ENCODE measurements at regions not wholly inside any gene's neighbourhood (a gene's known extent, or its start where the extent isn't known, plus 50 kb on each side); places are given as distances from the start of the nearest gene placed in this dataset.

DNA sequence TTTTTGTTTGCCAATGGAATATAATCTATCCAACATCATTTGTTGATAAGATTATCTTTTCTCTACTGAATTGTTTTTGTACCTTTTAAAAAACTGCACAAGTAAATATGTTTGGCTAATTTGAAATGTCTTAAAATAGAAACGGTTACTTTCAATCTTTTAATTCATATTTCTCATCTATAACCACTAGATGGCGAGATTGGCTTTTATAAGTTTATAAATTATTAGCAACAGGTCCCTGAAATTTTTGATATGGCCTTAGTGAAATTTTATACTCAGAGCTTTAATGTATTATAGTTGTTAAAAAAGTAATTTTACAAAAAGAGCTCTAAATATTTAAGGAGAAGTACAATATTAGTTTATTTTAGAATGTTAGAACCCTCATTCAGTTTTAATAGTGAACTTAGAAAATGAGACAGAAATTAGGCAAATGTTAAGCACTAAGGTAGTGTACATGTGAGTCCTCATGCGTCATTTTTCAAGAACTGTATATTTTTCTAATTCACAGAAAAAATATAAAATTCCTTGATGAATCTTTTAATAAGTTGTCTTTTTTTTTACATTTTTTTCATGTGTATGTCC, 592.5 kb downstream of the ARL4A start:
- H3K9me3 ChIP-seq (ENCODE audit: low read depth), result no peaks in the 10 kb centered on the region
- H3K9ac ChIP-seq, result no peak overlapping the region
- H4K20me1 ChIP-seq (ENCODE audit: insufficient read depth), result no peaks in the 10 kb centered on the region
- H3K27me3 ChIP-seq (replicated peaks; ENCODE audit: insufficient read depth), result no peaks in the 10 kb centered on the region
- DNase-seq, result peak; percentile 67
- peak overlapping the region; percentile 64 for H2AFZ ChIP-seq
- no peaks in the 10 kb centered on the region for H3K36me3 ChIP-seq (ENCODE audit: low read depth)
- H3K27ac ChIP-seq, result no peak overlapping the region
- H3K4me2 ChIP-seq (ENCODE audit: unreplicated experiment), result no peak overlapping the region
- in situ Hi-C loops (cut with MboI), result loop anchor here (10.0 to 25.0 kb wide), 3 partner anchors 432 to 1395 kb away; no protein-coding TSS in a partner anchor
- TF ChIP-seq EZH2 (IDR thresholded peaks at IDR 0.05; ENCODE audit: insufficient read depth, poor library complexity, severe bottlenecking) (no peak), EZH2phosphoT487 (IDR thresholded peaks at IDR 0.05; ENCODE audit: insufficient read depth, low read depth) (no peak)
- WGBS, 2 experiments (ENCODE audit: low coverage in 1 of 2, low lambda C conversion rate in 2 of 2, missing lambda C conversion rate in 2 of 2), result 32 to 35% methylated on average over 3 of the region's 3 CpGs
- H3K4me1 ChIP-seq (ENCODE audit: insufficient read depth), result no peaks in the 10 kb centered on the region
- H3K4me3 ChIP-seq, result no peak overlapping the region
- H3K9me2 ChIP-seq (ENCODE audit: insufficient read depth), result no peaks in the 10 kb centered on the region
- no peaks in the 10 kb centered on the region for H3F3A ChIP-seq (ENCODE audit: insufficient read depth)
- H3K79me2 ChIP-seq (ENCODE audit: insufficient read depth), result no peaks in the 10 kb centered on the region

DNA sequence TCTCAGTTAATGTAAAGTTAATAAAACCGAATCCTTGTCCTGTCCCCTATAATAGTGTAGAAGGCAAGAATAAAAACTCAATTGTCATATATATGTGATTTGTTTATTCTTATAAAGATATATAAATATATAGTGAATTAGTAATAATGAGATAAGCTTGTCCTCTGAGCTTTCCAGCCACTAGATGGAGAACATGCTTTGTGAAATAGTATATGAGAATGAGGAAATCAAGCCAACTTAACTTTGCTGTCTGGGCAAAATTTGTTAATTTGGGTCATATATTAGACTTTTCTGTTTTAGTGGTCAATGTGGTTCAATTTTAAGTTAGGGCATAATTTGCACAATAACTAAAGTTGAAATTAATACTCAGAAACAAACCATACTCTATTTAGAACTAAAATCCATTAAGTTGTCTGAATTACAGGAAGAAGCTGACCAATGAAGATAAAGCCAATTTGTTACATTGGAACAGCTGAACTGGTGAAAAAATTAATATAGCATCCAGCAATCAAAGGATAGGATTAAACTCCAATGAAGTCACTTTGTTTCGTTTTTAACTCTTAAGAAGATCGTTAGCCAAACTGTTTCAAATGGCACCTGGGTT, 595.0 kb downstream of the ARL4A start:
- Histone ChIP-seq H4K20me1 (ENCODE audit: insufficient read depth) (no peaks in the 10 kb centered on the region), H3K27me3 (replicated peaks; ENCODE audit: insufficient read depth) (no peaks in the 10 kb centered on the region), H3K4me1 (ENCODE audit: insufficient read depth) (no peaks in the 10 kb centered on the region), H3K27ac (no peak overlapping the region), H3K9ac (no peak overlapping the region), H3F3A (ENCODE audit: insufficient read depth) (no peaks in the 10 kb centered on the region), H2AFZ (no peak overlapping the region), H3K36me3 (ENCODE audit: low read depth) (no peaks in the 10 kb centered on the region), H3K4me2 (ENCODE audit: unreplicated experiment) (no peak overlapping the region), H3K9me2 (ENCODE audit: insufficient read depth) (no peaks in the 10 kb centered on the region), H3K9me3 (ENCODE audit: low read depth) (no peaks in the 10 kb centered on the region), H3K79me2 (ENCODE audit: insufficient read depth) (no peaks in the 10 kb centered on the region), H3K4me3 (no peak overlapping the region)
- in situ Hi-C loops (cut with MboI), result loop anchor here (10.0 to 25.0 kb wide), 3 partner anchors 430 to 1392 kb away; no protein-coding TSS in a partner anchor
- DNase-seq, result peak; percentile 73
- TF ChIP-seq EZH2 (IDR thresholded peaks at IDR 0.05; ENCODE audit: insufficient read depth, poor library complexity, severe bottlenecking) (no peak), EZH2phosphoT487 (IDR thresholded peaks at IDR 0.05; ENCODE audit: insufficient read depth, low read depth) (no peak)
- 43 to 57% methylated on average over 3 of the region's 3 CpGs for WGBS, 2 experiments (ENCODE audit: low coverage in 1 of 2, low lambda C conversion rate in 2 of 2, missing lambda C conversion rate in 2 of 2)

DNA sequence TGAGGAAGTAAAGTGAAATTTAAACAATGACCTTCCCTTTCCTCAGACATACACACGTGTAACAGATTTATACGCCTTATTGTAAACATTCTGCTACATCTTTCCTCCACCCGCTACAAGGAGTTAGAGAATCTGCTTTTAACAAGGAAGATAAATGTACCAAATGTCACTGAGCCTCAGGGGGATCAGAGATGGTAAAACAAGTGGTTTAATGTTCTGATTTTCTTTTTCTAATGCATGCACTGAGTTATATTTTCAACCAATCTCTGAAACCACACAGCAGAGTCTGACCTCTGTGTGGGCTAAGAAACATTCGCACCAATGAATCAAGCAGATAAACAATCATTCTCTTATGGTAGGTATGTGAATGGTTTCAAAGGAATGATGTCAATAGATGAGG, 599.5 kb downstream of the ARL4A start:
- TF ChIP-seq EZH2phosphoT487 (IDR thresholded peaks at IDR 0.05; ENCODE audit: insufficient read depth, low read depth) (no peak), EZH2 (IDR thresholded peaks at IDR 0.05; ENCODE audit: insufficient read depth, poor library complexity, severe bottlenecking) (no peak)
- H3F3A ChIP-seq (ENCODE audit: insufficient read depth), result 0 out of 2 replicates have a peak, but pooled peaks cover 3% of the 10 kb centered on the region
- H3K79me2 ChIP-seq (ENCODE audit: insufficient read depth), result no peaks in the 10 kb centered on the region
- peaks cover 20% of the 10 kb centered on the region for H3K4me1 ChIP-seq (ENCODE audit: insufficient read depth)
- no peak overlapping the region for H3K27ac ChIP-seq
- H3K4me3 ChIP-seq, result no peak overlapping the region
- no peaks in the 10 kb centered on the region for H3K9me3 ChIP-seq (ENCODE audit: low read depth)
- no peaks in the 10 kb centered on the region for H3K9me2 ChIP-seq (ENCODE audit: insufficient read depth)
- in situ Hi-C loops (cut with MboI), result loop anchor here (10.0 to 25.0 kb wide), 3 partner anchors 425 to 1388 kb away; no protein-coding TSS in a partner anchor
- H3K27me3 ChIP-seq (replicated peaks; ENCODE audit: insufficient read depth), result no peaks in the 10 kb centered on the region
- WGBS, 2 experiments (ENCODE audit: low coverage in 1 of 2, low lambda C conversion rate in 2 of 2, missing lambda C conversion rate in 2 of 2), result 96% methylated on average over 4 of the region's 4 CpGs
- H3K9ac ChIP-seq, result no peak overlapping the region
- no peaks in the 10 kb centered on the region for H3K36me3 ChIP-seq (ENCODE audit: low read depth)
- no peaks in the 10 kb centered on the region for H4K20me1 ChIP-seq (ENCODE audit: insufficient read depth)
- H2AFZ ChIP-seq, result no peak overlapping the region
- DNase-seq, result no peak
- H3K4me2 ChIP-seq (ENCODE audit: unreplicated experiment), result no peak overlapping the region

DNA sequence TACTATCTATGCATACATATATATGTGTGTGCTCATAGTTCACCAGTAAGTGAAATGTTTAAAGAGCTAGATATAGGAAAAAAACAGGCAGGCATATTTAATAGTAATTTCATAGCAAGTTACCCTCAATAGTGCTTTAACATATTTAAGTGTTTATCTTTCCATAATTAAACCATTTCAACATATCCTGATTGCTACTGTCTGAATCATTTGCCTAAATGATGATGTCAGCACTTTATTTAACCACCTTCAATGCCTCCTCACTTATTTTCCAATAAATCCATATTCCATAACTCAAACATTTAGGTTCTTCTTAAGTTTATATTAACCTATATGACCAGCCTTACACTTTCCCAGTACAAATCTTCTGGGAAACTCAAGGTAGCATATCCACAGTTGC, 601.1 kb downstream of the ARL4A start:
- H3K9ac ChIP-seq, result no peak overlapping the region
- peak; percentile 45 for DNase-seq
- peak overlapping the region; percentile 40 for H3K4me2 ChIP-seq (ENCODE audit: unreplicated experiment)
- H2AFZ ChIP-seq, result no peak overlapping the region
- no peak overlapping the region for H3K27ac ChIP-seq
- no peaks in the 10 kb centered on the region for H3K79me2 ChIP-seq (ENCODE audit: insufficient read depth)
- no peaks in the 10 kb centered on the region for H3K9me3 ChIP-seq (ENCODE audit: low read depth)
- no peaks in the 10 kb centered on the region for H3K9me2 ChIP-seq (ENCODE audit: insufficient read depth)
- in situ Hi-C loops (cut with MboI), result loop anchor here (10.0 to 25.0 kb wide), 3 partner anchors 424 to 1386 kb away; no protein-coding TSS in a partner anchor
- no peaks in the 10 kb centered on the region for H4K20me1 ChIP-seq (ENCODE audit: insufficient read depth)
- H3K4me1 ChIP-seq (ENCODE audit: insufficient read depth), result peaks cover 28% of the 10 kb centered on the region
- TF ChIP-seq EZH2 (IDR thresholded peaks at IDR 0.05; ENCODE audit: insufficient read depth, poor library complexity, severe bottlenecking), result no peak
- no peak for TF ChIP-seq EZH2phosphoT487 (IDR thresholded peaks at IDR 0.05; ENCODE audit: insufficient read depth, low read depth)
- H3K4me3 ChIP-seq, result no peak overlapping the region
- no peaks in the 10 kb centered on the region for H3K27me3 ChIP-seq (replicated peaks; ENCODE audit: insufficient read depth)
- 0 out of 2 replicates have a peak, but pooled peaks cover 3% of the 10 kb centered on the region for H3F3A ChIP-seq (ENCODE audit: insufficient read depth)
- no peaks in the 10 kb centered on the region for H3K36me3 ChIP-seq (ENCODE audit: low read depth)

All from GM23248 (cell line).